ENCODE measurements at regions not wholly inside any gene's neighbourhood (a gene's known extent, or its start where the extent isn't known, plus 50 kb on each side); places are given as distances from the start of the nearest gene placed in this dataset.

DNA sequence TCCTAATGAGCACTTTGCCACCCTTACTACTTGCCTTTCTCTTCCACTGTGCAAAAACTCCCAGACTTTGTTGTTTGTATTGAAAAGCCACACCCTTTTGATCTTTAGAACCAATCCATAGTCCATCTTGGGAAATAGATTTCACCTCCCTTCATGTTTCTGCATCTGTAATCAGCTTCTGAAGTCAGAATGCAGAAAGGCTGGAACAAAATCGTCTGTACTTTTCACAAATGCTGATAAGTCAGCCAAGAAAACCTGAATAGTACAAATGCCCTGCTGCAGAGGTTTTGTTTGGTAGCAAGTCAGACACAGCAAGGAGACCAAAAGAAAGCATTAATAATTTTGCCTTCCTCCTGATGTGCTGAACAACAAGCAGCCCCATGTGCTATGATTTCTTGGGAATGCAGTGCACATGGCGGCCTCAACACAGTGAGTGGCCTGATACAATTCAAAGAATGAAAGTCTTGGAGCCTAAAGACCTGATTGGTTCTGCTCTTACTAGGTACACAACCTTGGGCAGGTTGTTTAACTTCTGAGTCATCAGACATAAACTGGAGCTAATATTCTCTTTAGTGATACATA, 59.2 kb upstream of the STK32A start:
- TF ChIP-seq POLR2A (IDR thresholded peaks at IDR 0.05) (no peak), EP300 (IDR thresholded peaks at IDR 0.05) (no peak)
- TF ChIP-seq, protein P1, sequence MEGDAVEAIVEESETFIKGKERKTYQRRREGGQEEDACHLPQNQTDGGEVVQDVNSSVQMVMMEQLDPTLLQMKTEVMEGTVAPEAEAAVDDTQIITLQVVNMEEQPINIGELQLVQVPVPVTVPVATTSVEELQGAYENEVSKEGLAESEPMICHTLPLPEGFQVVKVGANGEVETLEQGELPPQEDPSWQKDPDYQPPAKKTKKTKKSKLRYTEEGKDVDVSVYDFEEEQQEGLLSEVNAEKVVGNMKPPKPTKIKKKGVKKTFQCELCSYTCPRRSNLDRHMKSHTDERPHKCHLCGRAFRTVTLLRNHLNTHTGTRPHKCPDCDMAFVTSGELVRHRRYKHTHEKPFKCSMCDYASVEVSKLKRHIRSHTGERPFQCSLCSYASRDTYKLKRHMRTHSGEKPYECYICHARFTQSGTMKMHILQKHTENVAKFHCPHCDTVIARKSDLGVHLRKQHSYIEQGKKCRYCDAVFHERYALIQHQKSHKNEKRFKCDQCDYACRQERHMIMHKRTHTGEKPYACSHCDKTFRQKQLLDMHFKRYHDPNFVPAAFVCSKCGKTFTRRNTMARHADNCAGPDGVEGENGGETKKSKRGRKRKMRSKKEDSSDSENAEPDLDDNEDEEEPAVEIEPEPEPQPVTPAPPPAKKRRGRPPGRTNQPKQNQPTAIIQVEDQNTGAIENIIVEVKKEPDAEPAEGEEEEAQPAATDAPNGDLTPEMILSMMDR (IDR thresholded peaks at IDR 0.05): no peak

All from ovary (tissue), 3 donors.